GM12891 (cell line): ENCODE measurements at regions not wholly inside any gene's neighbourhood (a gene's known extent, or its start where the extent isn't known, plus 50 kb on each side); places are given as distances from the start of the nearest gene placed in this dataset.

Source experiments
- PAX5 ChIP-seq: IDR thresholded peaks from 2 replicates; pipeline ENCODE4 v1.6.1; 2011; ENCODE audit warnings: low read length, moderate library complexity, mild to moderate bottlenecking; ENCODE audit not compliant: insufficient read depth, severe bottlenecking
- POLR2A ChIP-seq: IDR thresholded peaks from 2 replicates; pipeline ENCODE4 v1.6.1; 2011; ENCODE audit warnings: low read depth, low read length, control low read depth
- POLR2AphosphoS5 ChIP-seq: IDR thresholded peaks from 2 replicates; pipeline ENCODE4 v1.6.1; 2011; ENCODE audit warnings: low read depth, low read length, control low read depth
- POU2F2 ChIP-seq: IDR thresholded peaks from 2 replicates; pipeline ENCODE4 v1.6.1; 2011; ENCODE audit warnings: low read depth, mild to moderate bottlenecking, control low read depth, low read length, moderate library complexity
- SPI1 ChIP-seq: IDR thresholded peaks from 2 replicates; pipeline ENCODE4 v1.6.1; 2011; ENCODE audit warnings: low read depth, low read length, control low read depth
- TAF1 ChIP-seq: IDR thresholded peaks from 2 replicates; pipeline ENCODE4 v1.6.1; 2011; ENCODE audit warnings: low read depth, low read length, control low read depth

GRCh38 chr6:22789315-22789714 is 219.9 kb downstream of the HDGFL1 start:
- no peak for TF ChIP-seq SPI1
- TF ChIP-seq POLR2A = no peak
- TF ChIP-seq POLR2AphosphoS5 = no peak
- no peak for TF ChIP-seq TAF1
- no peak for TF ChIP-seq POU2F2
- no peak for TF ChIP-seq PAX5
